IMR-90 (cell line): ENCODE measurements at regions not wholly inside any gene's neighbourhood (a gene's known extent, or its start where the extent isn't known, plus 50 kb on each side); places are given as distances from the start of the nearest gene placed in this dataset.
"Not testable (repeated sequence)": the region's sequence is repeated elsewhere in the genome, so short reads cannot be mapped to it uniquely, and the experiment has no call there.

Experiments used
- CEBPB ChIP-seq: IDR thresholded peaks from 2 replicates; pipeline ENCODE4 v1.6.1; 2012; ENCODE audit warnings: low read depth, low read length, improper control_type of control experiment
- FOS ChIP-seq: fragments of 150-350 bp; IDR thresholded peaks from 2 replicates; pipeline ENCODE4 v1.6.1; 2016; ENCODE audit warnings: low read depth, low read length
- MXI1 ChIP-seq: IDR thresholded peaks from 2 replicates; pipeline ENCODE4 v1.6.1; 2012; ENCODE audit warnings: low read depth, mild to moderate bottlenecking, low read length, moderate library complexity, borderline replicate concordance
- TF ChIP-seq, protein P1 (sequence below): conservative IDR thresholded peaks from 2 replicates; pipeline ENCODE4 v1.5.1; 2012; ENCODE audit warnings: mild to moderate bottlenecking, low read depth, low read length, improper control_type of control experiment
- TF ChIP-seq, protein P2 (sequence below): fragments of 150-350 bp; IDR thresholded peaks from 2 replicates; pipeline ENCODE4 v1.6.1; 2016; ENCODE audit warnings: low read depth, mild to moderate bottlenecking, low read length, moderate library complexity, borderline replicate concordance

DNA sequence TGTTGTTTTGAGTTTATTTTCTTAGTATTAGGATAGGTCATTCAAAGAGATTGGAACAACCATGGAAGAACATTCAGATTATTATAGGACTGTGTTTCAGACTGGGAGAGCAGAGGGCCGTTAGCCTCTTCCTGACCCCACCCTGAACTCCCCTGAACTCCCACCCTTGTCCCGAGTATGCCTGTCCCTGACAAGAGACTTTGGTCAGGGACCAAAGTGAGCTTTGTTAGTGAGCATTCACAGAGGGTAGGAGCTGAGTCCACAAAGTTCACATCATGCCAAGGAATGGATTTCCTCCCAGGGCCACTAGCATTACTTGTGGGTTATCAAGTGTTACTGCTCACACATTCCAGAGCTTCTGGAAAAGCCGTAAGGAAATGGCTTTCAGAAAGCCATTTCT is 94.7 kb upstream of the IKBKE start:
- TF ChIP-seq, protein P1, sequence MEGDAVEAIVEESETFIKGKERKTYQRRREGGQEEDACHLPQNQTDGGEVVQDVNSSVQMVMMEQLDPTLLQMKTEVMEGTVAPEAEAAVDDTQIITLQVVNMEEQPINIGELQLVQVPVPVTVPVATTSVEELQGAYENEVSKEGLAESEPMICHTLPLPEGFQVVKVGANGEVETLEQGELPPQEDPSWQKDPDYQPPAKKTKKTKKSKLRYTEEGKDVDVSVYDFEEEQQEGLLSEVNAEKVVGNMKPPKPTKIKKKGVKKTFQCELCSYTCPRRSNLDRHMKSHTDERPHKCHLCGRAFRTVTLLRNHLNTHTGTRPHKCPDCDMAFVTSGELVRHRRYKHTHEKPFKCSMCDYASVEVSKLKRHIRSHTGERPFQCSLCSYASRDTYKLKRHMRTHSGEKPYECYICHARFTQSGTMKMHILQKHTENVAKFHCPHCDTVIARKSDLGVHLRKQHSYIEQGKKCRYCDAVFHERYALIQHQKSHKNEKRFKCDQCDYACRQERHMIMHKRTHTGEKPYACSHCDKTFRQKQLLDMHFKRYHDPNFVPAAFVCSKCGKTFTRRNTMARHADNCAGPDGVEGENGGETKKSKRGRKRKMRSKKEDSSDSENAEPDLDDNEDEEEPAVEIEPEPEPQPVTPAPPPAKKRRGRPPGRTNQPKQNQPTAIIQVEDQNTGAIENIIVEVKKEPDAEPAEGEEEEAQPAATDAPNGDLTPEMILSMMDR: not testable (repeated sequence)
- not testable (repeated sequence) for TF ChIP-seq CEBPB, FOS, MXI1
- TF ChIP-seq, protein P2, sequence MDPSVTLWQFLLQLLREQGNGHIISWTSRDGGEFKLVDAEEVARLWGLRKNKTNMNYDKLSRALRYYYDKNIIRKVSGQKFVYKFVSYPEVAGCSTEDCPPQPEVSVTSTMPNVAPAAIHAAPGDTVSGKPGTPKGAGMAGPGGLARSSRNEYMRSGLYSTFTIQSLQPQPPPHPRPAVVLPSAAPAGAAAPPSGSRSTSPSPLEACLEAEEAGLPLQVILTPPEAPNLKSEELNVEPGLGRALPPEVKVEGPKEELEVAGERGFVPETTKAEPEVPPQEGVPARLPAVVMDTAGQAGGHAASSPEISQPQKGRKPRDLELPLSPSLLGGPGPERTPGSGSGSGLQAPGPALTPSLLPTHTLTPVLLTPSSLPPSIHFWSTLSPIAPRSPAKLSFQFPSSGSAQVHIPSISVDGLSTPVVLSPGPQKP: not testable (repeated sequence)
